ENCODE measurements at regions not wholly inside any gene's neighbourhood (a gene's known extent, or its start where the extent isn't known, plus 50 kb on each side); places are given as distances from the start of the nearest gene placed in this dataset.

GRCh38 chr11:62073061-62073460, 50.8 kb upstream of the INCENP start:
- no peak for DNase-seq (ENCODE audit: low read depth, low spot score)

GRCh38 chr11:62071408-62071807, 52.4 kb upstream of the INCENP start:
- no peak for DNase-seq (ENCODE audit: low read depth, low spot score)

GRCh38 chr11:62069986-62070919, 53.6 kb upstream of the INCENP start:
- DNase-seq (ENCODE audit: low read depth, low spot score) = no peak

- no peak for DNase-seq (ENCODE audit: low read depth, low spot score)
These were observed 54.4 kb upstream of the INCENP start for GRCh38 chr11:62069374-62069773.

- no peak for DNase-seq (ENCODE audit: low read depth, low spot score)
These were observed 55.1 kb upstream of the INCENP start for GRCh38 chr11:62068730-62069129.

GRCh38 chr11:62067741-62068140, 56.1 kb upstream of the INCENP start:
- DNase-seq (ENCODE audit: low read depth, low spot score) = no peak

GRCh38 chr11:62064221-62064620, 59.6 kb upstream of the INCENP start:
- no peak for DNase-seq (ENCODE audit: low read depth, low spot score)

GRCh38 chr11:62062223-62062861, 61.5 kb upstream of the INCENP start:
- no peak for DNase-seq (ENCODE audit: low read depth, low spot score)

GRCh38 chr11:62061356-62062222, 62.2 kb upstream of the INCENP start:
- no peak for DNase-seq (ENCODE audit: low read depth, low spot score)

- DNase-seq (ENCODE audit: low read depth, low spot score) = no peak
These were observed 66.7 kb upstream of the INCENP start for GRCh38 chr11:62057069-62057468.

- no peak for DNase-seq (ENCODE audit: low read depth, low spot score)
These were observed 67.8 kb upstream of the INCENP start for GRCh38 chr11:62055970-62056369.

- DNase-seq (ENCODE audit: low read depth, low spot score) = no peak
These were observed 69.2 kb upstream of the INCENP start for GRCh38 chr11:62054484-62055121.

GRCh38 chr11:62054081-62054480, 69.7 kb upstream of the INCENP start:
- no peak for DNase-seq (ENCODE audit: low read depth, low spot score)

GRCh38 chr11:62050716-62051115, 73.1 kb upstream of the INCENP start:
- DNase-seq (ENCODE audit: low read depth, low spot score) = no peak

GRCh38 chr11:62048100-62048499, 75.7 kb upstream of the INCENP start:
- no peak for DNase-seq (ENCODE audit: low read depth, low spot score)

- DNase-seq (ENCODE audit: low read depth, low spot score) = no peak
These were observed 77.2 kb upstream of the INCENP start for GRCh38 chr11:62046568-62047100.

GRCh38 chr11:62044639-62045121, 77.2 kb upstream of the FTH1 start:
- no peak for DNase-seq (ENCODE audit: low read depth, low spot score)

- DNase-seq (ENCODE audit: low read depth, low spot score) = no peak
These were observed 67.9 kb upstream of the FTH1 start for GRCh38 chr11:62035293-62035692.

- no peak for DNase-seq (ENCODE audit: low read depth, low spot score)
These were observed 66.6 kb upstream of the FTH1 start for GRCh38 chr11:62034036-62034338.

GRCh38 chr11:62033191-62034035, 66.0 kb upstream of the FTH1 start:
- no peak for DNase-seq (ENCODE audit: low read depth, low spot score)
